H9 (cell line): ENCODE measurements at regions not wholly inside any gene's neighbourhood (a gene's known extent, or its start where the extent isn't known, plus 50 kb on each side); places are given as distances from the start of the nearest gene placed in this dataset.

ENCODE experiments used
- DNase-seq: peaks from one replicate; pipeline ENCODE4 v3.0.0-alpha.2; 2017
- H2AFZ ChIP-seq: one replicate; pipeline ENCODE4 v1.6.1; 2013; ENCODE audit warnings: mild to moderate bottlenecking, low read length, control low read depth, moderate library complexity
- H2AK5ac ChIP-seq: 2 replicates; pipeline ENCODE4 v1.6.1; 2013; ENCODE audit warnings: low read length, control low read depth, mixed read lengths; ENCODE audit not compliant: insufficient read length
- H2BK120ac ChIP-seq: one replicate; pipeline ENCODE4 v1.6.1; 2013; ENCODE audit warnings: low read depth, mild to moderate bottlenecking, low read length, control low read depth, inconsistent platforms; ENCODE audit not compliant: poor library complexity, severe bottlenecking
- H2BK12ac ChIP-seq: 2 replicates; pipeline ENCODE4 v1.6.1; 2013; ENCODE audit warnings: low read length, control low read depth, mixed read lengths, low read depth; ENCODE audit not compliant: insufficient read length
- H2BK15ac ChIP-seq: 2 replicates; pipeline ENCODE4 v1.6.1; 2013; ENCODE audit warnings: low read depth, low read length, control low read depth
- H2BK20ac ChIP-seq: one replicate; pipeline ENCODE4 v1.6.1; 2013; ENCODE audit warnings: low read depth, mild to moderate bottlenecking, low read length, control low read depth, inconsistent platforms; ENCODE audit not compliant: poor library complexity, severe bottlenecking
- H2BK5ac ChIP-seq: 2 replicates; pipeline ENCODE4 v1.6.1; 2013; ENCODE audit warnings: low read length, control low read depth, mixed read lengths; ENCODE audit not compliant: insufficient read length
- H3K14ac ChIP-seq: 2 replicates; pipeline ENCODE4 v1.6.1; 2013; ENCODE audit warnings: low read length, control low read depth; ENCODE audit not compliant: insufficient read depth
- H3K18ac ChIP-seq: 2 replicates; pipeline ENCODE4 v1.6.1; 2013; ENCODE audit warnings: low read depth, mild to moderate bottlenecking, mixed read lengths, low read length, control low read depth; ENCODE audit not compliant: insufficient read length
- H3K23ac ChIP-seq: 2 replicates; pipeline ENCODE4 v1.6.1; 2013; ENCODE audit warnings: low read length, control low read depth, mixed read lengths, low read depth; ENCODE audit not compliant: insufficient read length
- H3K23me2 ChIP-seq: 2 replicates; pipeline ENCODE4 v1.6.1; 2013; ENCODE audit warnings: low read depth, mild to moderate bottlenecking, mixed read lengths, low read length, control low read depth; ENCODE audit not compliant: insufficient read length, poor library complexity, severe bottlenecking
- H3K27ac ChIP-seq: 2 replicates; pipeline ENCODE4 v1.5.1; 2013; ENCODE audit warnings: low read length, control low read depth, mixed read lengths, low read depth; ENCODE audit not compliant: insufficient read length
- H3K27me3 ChIP-seq: 2 replicates; pipeline ENCODE4 v1.6.1; 2013; ENCODE audit warnings: low read length, control low read depth, inconsistent platforms; ENCODE audit not compliant: insufficient read depth
- H3K4ac ChIP-seq: 2 replicates; pipeline ENCODE4 v1.6.1; 2013; ENCODE audit warnings: low read depth, mild to moderate bottlenecking, control low read depth, inconsistent platforms, low read length, moderate library complexity
- H3K4me1 ChIP-seq: 2 replicates; pipeline ENCODE4 v1.6.1; 2013; ENCODE audit warnings: low read length, control low read depth, inconsistent platforms; ENCODE audit not compliant: insufficient read depth
- H3K4me2 ChIP-seq: 2 replicates; pipeline ENCODE4 v1.6.1; 2013; ENCODE audit warnings: low read length, control low read depth, mixed read lengths; ENCODE audit not compliant: insufficient read length, insufficient read depth
- H3K56ac ChIP-seq: 2 replicates; pipeline ENCODE4 v1.6.1; 2013; ENCODE audit warnings: low read depth, mild to moderate bottlenecking, mixed read lengths, low read length, control low read depth; ENCODE audit not compliant: insufficient read length
- H3K79me1 ChIP-seq: 2 replicates; pipeline ENCODE4 v1.6.1; 2013; ENCODE audit warnings: low read depth, mild to moderate bottlenecking, moderate library complexity, low read length, control low read depth, inconsistent platforms; ENCODE audit not compliant: insufficient read depth, poor library complexity, severe bottlenecking
- H3K79me2 ChIP-seq: 2 replicates; pipeline ENCODE4 v1.6.1; 2013; ENCODE audit warnings: low read length, control low read depth, inconsistent platforms; ENCODE audit not compliant: insufficient read depth
- H3K9ac ChIP-seq: 2 replicates; pipeline ENCODE4 v1.6.1; 2013; ENCODE audit warnings: low read length, control low read depth, mixed read lengths; ENCODE audit not compliant: insufficient read length; ENCODE audit errors: extremely low read depth
- H3K9me3 ChIP-seq: one replicate; pipeline ENCODE4 v1.6.1; 2013; ENCODE audit warnings: low read depth, low read length, inconsistent platforms; ENCODE audit not compliant: control insufficient read depth
- H3T11ph ChIP-seq: one replicate; pipeline ENCODE4 v1.6.1; 2013; ENCODE audit warnings: mild to moderate bottlenecking, low read length, control low read depth, inconsistent platforms
- H4K20me1 ChIP-seq: one replicate; pipeline ENCODE4 v1.6.1; 2013; ENCODE audit not compliant: control insufficient read depth, insufficient read length, insufficient read depth
- H4K5ac ChIP-seq: 2 replicates; pipeline ENCODE4 v1.6.1; 2013; ENCODE audit warnings: low read depth, mild to moderate bottlenecking, mixed read lengths, low read length, control low read depth; ENCODE audit not compliant: insufficient read length
- H4K8ac ChIP-seq: replicated peaks from 2 replicates; pipeline ENCODE4 v1.6.1; 2013; ENCODE audit warnings: low read length, control low read depth, mixed read lengths, low read depth; ENCODE audit not compliant: insufficient read length
- H4K91ac ChIP-seq: 2 replicates; pipeline ENCODE4 v1.6.1; 2013; ENCODE audit warnings: low read depth, mild to moderate bottlenecking, moderate library complexity, mixed read lengths, low read length, control low read depth; ENCODE audit not compliant: insufficient read length
- H3K27ac Mint-ChIP-seq, 3 experiments: 2 replicates in 2 of 3; 3 replicates in 1 of 3; pipeline ENCODE4 v1.8.0; 2020 to 2021; ENCODE audit warnings: mixed read lengths in 3 of 3, mild to moderate bottlenecking in 1 of 3, moderate library complexity in 1 of 3
- H3K27me3 Mint-ChIP-seq: 2 replicates; pipeline ENCODE4 v1.8.0; 2021; ENCODE audit warnings: low read depth, mild to moderate bottlenecking, moderate library complexity, mixed read lengths
- H3K36me3 Mint-ChIP-seq, 3 experiments: 2 replicates in 2 of 3; 3 replicates in 1 of 3; pipeline ENCODE4 v1.8.0; 2020 to 2021; ENCODE audit warnings: low read depth in 3 of 3, mixed read lengths in 3 of 3; ENCODE audit not compliant: insufficient read depth in 1 of 3
- H3K4me1 Mint-ChIP-seq, 2 experiments: 2 replicates each; pipeline ENCODE4 v1.8.0; 2020; ENCODE audit warnings: mixed read lengths in 2 of 2
- H3K4me3 Mint-ChIP-seq, 2 experiments: 2 replicates in 1 of 2; 3 replicates in 1 of 2; pipeline ENCODE4 v1.8.0; 2020 to 2021; ENCODE audit warnings: mild to moderate bottlenecking in 2 of 2, mixed read lengths in 2 of 2, moderate library complexity in 1 of 2
- H3K9me3 Mint-ChIP-seq, 2 experiments: 2 replicates in 1 of 2; 3 replicates in 1 of 2; pipeline ENCODE4 v1.8.0; 2020; ENCODE audit warnings: mild to moderate bottlenecking in 2 of 2, mixed read lengths in 2 of 2, moderate library complexity in 1 of 2
- CTCF ChIP-seq: fragments of 200-600 bp; sonication (generic); conservative IDR thresholded peaks from 3 replicates; pipeline ENCODE4 v1.8.0; 2021; ENCODE audit warnings: antibody characterized with exemption, mild to moderate bottlenecking
- WGBS: extraction: QIAGEN DNeasy Blood & Tissue Kit; methylation state at CpG from one replicate; pipeline ENCODE4 v1.1.7; 2013; ENCODE audit warnings: missing lambda C conversion rate, low lambda C conversion rate, mixed read lengths; ENCODE audit not compliant: insufficient read length; ENCODE audit errors: extremely low coverage; 5-methylcytosine and 5-hydroxymethylcytosine counted together

GRCh38 chr5:77898385-77898784 is 122.2 kb upstream of the TBCA start:
- H3K4me2 ChIP-seq: no peak overlapping the region
- H3K9me3 ChIP-seq: no peaks in the 10 kb centered on the region
- WGBS: no CpG with 5 or more reads among the region's 2 CpGs
- Mint-ChIP-seq H3K4me3 (no peak overlapping the region), H3K36me3 (no peaks in the 10 kb centered on the region), H3K4me1 (peaks cover 3 to 5% of the 10 kb centered on the region in 2 experiments; a peak in 2 of 4 replicates), H3K27me3 (peaks cover 4% of the 10 kb centered on the region), H3K9me3 (no peaks in the 10 kb centered on the region; a peak in 1 of 5 replicates), H3K27ac (no peak overlapping the region)
- DNase-seq: no peak
- H2BK15ac ChIP-seq: no peak overlapping the region
- H4K5ac ChIP-seq: no peak overlapping the region
- H2BK20ac ChIP-seq: no peak overlapping the region
- H2AK5ac ChIP-seq: no peak overlapping the region
- no peaks in the 10 kb centered on the region for H3K4me1 ChIP-seq
- no peaks in the 10 kb centered on the region for H4K20me1 ChIP-seq
- H4K8ac ChIP-seq: no peak overlapping the region
- H3K9ac ChIP-seq: no peak overlapping the region
- no peaks in the 10 kb centered on the region for H3K79me2 ChIP-seq
- H3K79me1 ChIP-seq: no peaks in the 10 kb centered on the region
- H3K27ac ChIP-seq: no peak overlapping the region
- H2BK12ac ChIP-seq: no peak overlapping the region
- H2BK120ac ChIP-seq: no peak overlapping the region
- no peak overlapping the region for H3K14ac ChIP-seq
- TF ChIP-seq CTCF: no peak
- no peak overlapping the region for H3K23ac ChIP-seq
- no peak overlapping the region for H3T11ph ChIP-seq
- H3K18ac ChIP-seq: no peak overlapping the region
- no peak overlapping the region for H4K91ac ChIP-seq
- H3K56ac ChIP-seq: no peak overlapping the region
- H3K4ac ChIP-seq: no peak overlapping the region
- H2AFZ ChIP-seq: no peak overlapping the region
- no peak overlapping the region for H2BK5ac ChIP-seq
- no peaks in the 10 kb centered on the region for H3K23me2 ChIP-seq
- no peaks in the 10 kb centered on the region for H3K27me3 ChIP-seq
